ENCODE measurements at regions not wholly inside any gene's neighbourhood (a gene's known extent, or its start where the extent isn't known, plus 50 kb on each side); places are given as distances from the start of the nearest gene placed in this dataset.

DNA sequence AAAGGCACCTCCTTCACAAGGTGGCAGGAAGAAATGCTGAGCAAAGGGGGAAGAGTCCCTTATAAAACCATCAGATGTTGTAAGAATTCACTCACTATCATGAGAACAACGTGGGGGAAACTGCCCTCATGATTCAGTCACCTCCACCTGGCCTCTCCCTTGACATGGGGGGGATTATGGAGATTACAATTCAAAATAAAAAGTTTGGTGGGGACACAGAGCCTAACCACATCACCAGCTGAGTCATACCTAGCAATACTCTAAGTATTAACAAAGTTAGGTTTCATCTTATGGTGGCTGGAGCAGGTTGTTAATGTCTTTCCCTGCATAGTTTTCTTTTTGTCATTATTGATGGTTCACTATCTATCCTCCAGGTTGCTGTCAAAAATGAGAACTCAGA is 113.2 kb upstream of the PPFIA2 start:
- TF ChIP-seq, protein P1, sequence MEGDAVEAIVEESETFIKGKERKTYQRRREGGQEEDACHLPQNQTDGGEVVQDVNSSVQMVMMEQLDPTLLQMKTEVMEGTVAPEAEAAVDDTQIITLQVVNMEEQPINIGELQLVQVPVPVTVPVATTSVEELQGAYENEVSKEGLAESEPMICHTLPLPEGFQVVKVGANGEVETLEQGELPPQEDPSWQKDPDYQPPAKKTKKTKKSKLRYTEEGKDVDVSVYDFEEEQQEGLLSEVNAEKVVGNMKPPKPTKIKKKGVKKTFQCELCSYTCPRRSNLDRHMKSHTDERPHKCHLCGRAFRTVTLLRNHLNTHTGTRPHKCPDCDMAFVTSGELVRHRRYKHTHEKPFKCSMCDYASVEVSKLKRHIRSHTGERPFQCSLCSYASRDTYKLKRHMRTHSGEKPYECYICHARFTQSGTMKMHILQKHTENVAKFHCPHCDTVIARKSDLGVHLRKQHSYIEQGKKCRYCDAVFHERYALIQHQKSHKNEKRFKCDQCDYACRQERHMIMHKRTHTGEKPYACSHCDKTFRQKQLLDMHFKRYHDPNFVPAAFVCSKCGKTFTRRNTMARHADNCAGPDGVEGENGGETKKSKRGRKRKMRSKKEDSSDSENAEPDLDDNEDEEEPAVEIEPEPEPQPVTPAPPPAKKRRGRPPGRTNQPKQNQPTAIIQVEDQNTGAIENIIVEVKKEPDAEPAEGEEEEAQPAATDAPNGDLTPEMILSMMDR (IDR thresholded peaks at IDR 0.05), result no peak
- TF ChIP-seq EZH2 (IDR thresholded peaks at IDR 0.05; ENCODE audit: borderline replicate concordance, insufficient read depth, low read depth, low read length, poor library complexity, severe bottlenecking), result no peak
